ENCODE measurements at regions not wholly inside any gene's neighbourhood (a gene's known extent, or its start where the extent isn't known, plus 50 kb on each side); places are given as distances from the start of the nearest gene placed in this dataset.

DNA sequence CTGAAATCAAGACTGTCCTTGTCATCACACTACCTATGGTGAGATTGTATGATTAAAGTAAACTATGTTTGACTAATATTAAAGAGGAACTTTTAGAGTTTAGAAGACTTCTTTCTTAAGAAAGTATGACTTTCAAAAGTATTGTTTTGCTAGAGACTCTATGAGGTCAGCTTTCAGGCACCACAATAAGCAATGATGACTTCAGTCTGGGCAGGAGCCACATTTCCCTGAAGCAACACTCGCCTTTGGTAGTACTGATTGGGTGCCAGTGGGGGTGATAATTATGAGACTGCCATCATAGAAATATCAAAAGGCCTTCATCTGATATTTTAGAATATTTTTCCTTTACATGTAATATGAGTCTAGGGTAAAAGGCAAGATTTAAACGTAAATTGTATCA, 212.6 kb downstream of the DTHD1 start:
- DNase-seq: no peak

DNA sequence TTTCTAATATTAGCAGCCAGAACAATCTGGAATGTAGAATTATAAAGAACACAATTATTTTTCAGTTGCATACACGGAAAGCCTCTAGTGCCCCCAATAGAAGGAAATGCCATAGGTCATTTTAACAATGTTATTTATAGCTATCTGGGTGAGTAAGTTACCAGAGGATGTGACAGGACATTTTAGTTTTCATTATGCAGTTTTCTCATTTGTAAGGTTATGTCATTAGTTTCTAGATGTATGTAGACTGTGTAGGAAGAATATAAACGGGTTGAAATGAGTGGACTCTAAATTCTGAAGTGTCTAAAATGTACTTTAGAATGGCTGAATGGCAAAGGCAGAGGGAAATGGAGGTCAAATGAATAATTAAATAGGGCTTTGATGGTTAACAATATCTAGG, 213.3 kb downstream of the DTHD1 start:
- DNase-seq: no peak

DNA sequence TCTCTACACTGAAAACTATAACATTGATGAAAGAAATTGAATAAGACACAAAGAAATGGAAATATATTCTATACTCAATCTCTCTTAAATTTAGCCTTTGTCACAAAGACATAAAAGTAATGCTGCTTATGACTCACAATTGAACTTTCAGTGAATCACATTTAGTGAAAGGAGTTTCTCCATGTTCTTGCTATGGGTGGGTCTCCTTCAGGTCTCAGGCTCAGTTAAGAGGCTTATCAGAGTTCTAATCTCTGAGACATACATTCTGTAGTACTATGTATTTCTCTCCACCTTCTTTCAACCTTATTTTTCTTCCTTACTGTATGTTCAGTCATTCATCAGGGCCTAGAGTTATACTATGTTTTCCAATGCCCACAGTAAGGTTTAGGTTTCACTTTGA, 220.9 kb downstream of the DTHD1 start:
- no peak for DNase-seq

- DNase-seq: no peak
Measured at GRCh38 chr4:36508394-36508793, 227.0 kb downstream of the DTHD1 start.

GRCh38 chr4:36509845-36510244, 228.4 kb downstream of the DTHD1 start:
- DNase-seq: no peak

- DNase-seq: no peak
Measured at GRCh38 chr4:36511785-36512184, 230.4 kb downstream of the DTHD1 start.

DNA sequence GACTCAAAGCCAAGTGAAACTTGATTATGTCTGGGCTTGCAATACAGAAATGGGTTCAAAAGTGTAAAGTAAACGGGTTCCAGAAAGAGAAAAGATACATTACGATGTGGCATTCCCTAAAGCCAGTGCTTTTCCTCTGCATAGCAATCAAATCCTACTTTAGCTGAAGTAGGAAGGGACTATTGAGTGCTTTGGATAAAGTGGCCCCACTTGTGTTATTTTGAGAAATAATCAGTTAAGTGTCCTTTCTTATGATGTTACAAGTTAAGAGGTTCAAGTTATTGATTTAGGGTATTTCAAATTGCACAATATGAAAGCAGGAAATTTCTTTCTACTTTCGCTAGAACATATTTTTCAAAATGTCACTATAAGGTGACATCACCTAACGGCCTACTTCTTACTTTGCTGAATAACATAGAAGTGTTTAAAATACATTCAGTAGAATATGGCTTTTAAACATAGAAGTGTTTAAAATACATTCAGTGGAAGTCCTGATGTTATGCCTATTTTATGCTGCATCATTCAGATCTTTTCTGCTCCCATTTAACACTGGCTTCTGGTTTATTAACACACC, 235.2 kb downstream of the DTHD1 start:
- no peak for DNase-seq

- no peak for DNase-seq
Measured at GRCh38 chr4:36523182-36523581, 241.8 kb downstream of the DTHD1 start.

GRCh38 chr4:36532670-36533379, 251.4 kb downstream of the DTHD1 start:
- DNase-seq: no peak

- no peak for DNase-seq
Measured at GRCh38 chr4:36533944-36534343, 252.5 kb downstream of the DTHD1 start.

GRCh38 chr4:36547383-36547782, 266.0 kb downstream of the DTHD1 start:
- no peak for DNase-seq

DNA sequence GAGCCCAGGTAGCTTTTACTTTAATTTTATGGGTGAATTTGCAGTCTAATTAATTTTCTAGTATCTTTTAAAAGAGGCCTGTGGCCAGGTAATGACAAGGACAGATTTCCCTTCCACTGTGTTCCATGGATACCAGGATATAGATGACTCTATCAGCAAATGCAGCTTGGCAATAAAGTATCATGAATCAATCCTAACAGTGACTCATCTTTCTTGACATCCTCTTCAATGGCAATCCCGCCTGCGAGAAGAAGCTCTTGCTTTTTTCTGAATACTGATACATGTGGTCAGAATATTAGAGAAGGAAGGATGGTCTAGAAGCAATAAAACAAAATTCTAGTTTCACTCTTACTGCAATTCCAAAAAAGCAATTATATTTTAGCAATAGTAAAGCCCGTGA, 267.8 kb downstream of the DTHD1 start:
- no peak for DNase-seq

GRCh38 chr4:36549992-36550391, 268.6 kb downstream of the DTHD1 start:
- DNase-seq: no peak

DNA sequence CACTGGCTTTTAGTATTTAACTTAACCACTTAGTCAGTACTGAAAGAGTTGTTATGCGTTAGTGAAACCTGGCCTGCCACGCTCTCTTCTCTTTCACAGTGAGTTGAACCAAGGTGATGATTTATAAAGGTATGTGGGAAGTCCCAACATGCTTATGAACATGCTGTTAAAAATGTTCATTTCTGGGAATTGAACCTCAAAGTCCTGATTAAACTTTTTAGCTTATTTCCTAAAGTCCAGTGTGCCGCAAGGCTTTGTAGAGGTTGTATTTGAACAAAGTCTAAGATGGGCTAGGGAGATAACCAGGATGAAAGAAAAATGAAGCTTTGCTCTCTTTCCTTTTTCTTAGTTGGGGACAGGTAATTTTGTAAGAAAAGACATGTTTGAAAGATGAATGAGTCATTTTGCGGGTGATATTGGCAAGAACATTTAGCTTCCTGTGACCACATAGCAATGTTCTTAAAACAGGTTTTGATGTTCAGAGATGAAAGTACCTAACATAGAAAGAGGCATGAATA, 270.3 kb downstream of the DTHD1 start:
- no peak for DNase-seq

GRCh38 chr4:36553029-36553428, 271.6 kb downstream of the DTHD1 start:
- DNase-seq: no peak

- no peak for DNase-seq
Measured at GRCh38 chr4:36553453-36553852, 272.0 kb downstream of the DTHD1 start.

GRCh38 chr4:36556984-36557383, 275.6 kb downstream of the DTHD1 start:
- DNase-seq: no peak

- no peak for DNase-seq
Measured at GRCh38 chr4:36568575-36568974, 287.2 kb downstream of the DTHD1 start.

GRCh38 chr4:36573441-36573840, 292.0 kb downstream of the DTHD1 start:
- no peak for DNase-seq

GRCh38 chr4:36574816-36575215, 293.4 kb downstream of the DTHD1 start:
- no peak for DNase-seq

DNA sequence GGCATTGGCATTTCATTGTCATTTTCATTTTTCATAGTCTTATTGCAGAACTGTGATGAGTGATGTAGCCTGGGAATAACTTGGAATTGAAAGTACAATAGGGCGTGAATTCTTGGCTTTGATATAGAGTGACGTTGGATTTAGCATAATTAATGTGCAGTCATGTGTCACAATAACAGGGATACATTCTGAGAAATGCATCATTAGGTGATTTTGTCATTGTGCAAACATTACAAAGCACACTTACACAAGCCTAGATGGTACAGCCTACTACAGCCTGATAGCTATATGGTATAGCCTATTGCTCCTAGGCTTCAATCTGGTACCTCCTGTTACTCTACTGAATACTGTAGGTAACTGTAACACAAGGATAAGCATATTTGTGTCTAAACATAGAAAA, 300.8 kb downstream of the DTHD1 start:
- DNase-seq: no peak

GRCh38 chr4:36587909-36588472, 306.6 kb downstream of the DTHD1 start:
- DNase-seq: no peak

- DNase-seq: no peak
Measured at GRCh38 chr4:36590343-36590742, 308.9 kb downstream of the DTHD1 start.

- DNase-seq: no peak
Measured at GRCh38 chr4:36601864-36602495, 320.6 kb downstream of the DTHD1 start.

Measured in fibroblast of skin of abdomen (primary cell).